Large intestine (tissue), 3 donors: ENCODE measurements at regions not wholly inside any gene's neighbourhood (a gene's known extent, or its start where the extent isn't known, plus 50 kb on each side); places are given as distances from the start of the nearest gene placed in this dataset.

Experiments
- DNase-seq, 2 donors: peaks; one replicate each; pipeline versions ENCODE4 v3.0.0 to v3.0.0-alpha.2; 2013
- H3K27ac ChIP-seq: one replicate; pipeline ENCODE4 v1.5.1; 2013; ENCODE audit warnings: low read length
- H3K27me3 ChIP-seq: 2 replicates; pipeline ENCODE4 v1.6.1; 2013; ENCODE audit warnings: low read length; ENCODE audit not compliant: control insufficient read depth, insufficient read depth
- H3K36me3 ChIP-seq: 2 replicates; pipeline ENCODE4 v1.6.1; 2013; ENCODE audit warnings: low read length; ENCODE audit not compliant: control insufficient read depth, insufficient read depth
- H3K4me1 ChIP-seq: one replicate; pipeline ENCODE4 v1.6.1; 2013; ENCODE audit warnings: low read length; ENCODE audit not compliant: control insufficient read depth, insufficient read depth
- H3K4me3 ChIP-seq: one replicate; pipeline ENCODE4 v1.5.1; 2013; ENCODE audit warnings: low read length
- H3K9me3 ChIP-seq: one replicate; pipeline ENCODE4 v1.6.1; 2013; ENCODE audit warnings: mild to moderate bottlenecking, low read depth, low read length, moderate library complexity; ENCODE audit not compliant: control insufficient read depth
- WGBS: methylation state at CpG from one replicate; pipeline ENCODE4 v1.1.5; 2013; ENCODE audit warnings: low lambda C conversion rate; ENCODE audit not compliant: insufficient coverage; 5-methylcytosine and 5-hydroxymethylcytosine counted together

- H3K27ac ChIP-seq: no peak overlapping the region
- no peak overlapping the region for H3K4me3 ChIP-seq
- no peaks in the 10 kb centered on the region for H3K9me3 ChIP-seq
- no peaks in the 10 kb centered on the region for H3K4me1 ChIP-seq
- WGBS: 18% methylated on average over 3 of the region's 6 CpGs
- no peaks in the 10 kb centered on the region for H3K36me3 ChIP-seq
- no peaks in the 10 kb centered on the region for H3K27me3 ChIP-seq
- DNase-seq: peak in 1 of 2 donors; percentile 8
Observed at GRCh38 chr7:136033413-136034031, 56.4 kb upstream of the MTPN start.

GRCh38 chr7:136030867-136031318 lies 53.7 kb upstream of the MTPN start:
- Histone ChIP-seq H3K27me3 (no peaks in the 10 kb centered on the region), H3K9me3 (no peaks in the 10 kb centered on the region), H3K4me1 (no peaks in the 10 kb centered on the region), H3K36me3 (no peaks in the 10 kb centered on the region), H3K27ac (no peak overlapping the region), H3K4me3 (no peak overlapping the region)
- 57% methylated on average over 1 of the region's 4 CpGs for WGBS
- no peak for DNase-seq

GRCh38 chr7:136030330-136030729 lies 53.2 kb upstream of the MTPN start:
- no peak overlapping the region for H3K27ac ChIP-seq
- no peak overlapping the region for H3K4me3 ChIP-seq

GRCh38 chr7:136027160-136027559 lies 50.0 kb upstream of the MTPN start:
- Histone ChIP-seq H3K4me1 (no peaks in the 10 kb centered on the region), H3K27ac (no peak overlapping the region), H3K27me3 (no peaks in the 10 kb centered on the region), H3K36me3 (no peaks in the 10 kb centered on the region), H3K9me3 (no peaks in the 10 kb centered on the region), H3K4me3 (no peak overlapping the region)
- WGBS: 83% methylated on average over 1 of the region's 2 CpGs
- DNase-seq: no peak

More at GRCh38 chr7:136030330-136030729, 53.2 kb upstream of the MTPN start:
- Histone ChIP-seq H3K9me3 (no peaks in the 10 kb centered on the region), H3K36me3 (no peaks in the 10 kb centered on the region), H3K27me3 (no peaks in the 10 kb centered on the region), H3K4me1 (no peaks in the 10 kb centered on the region)
- no peak for DNase-seq
- 100% methylated on average over 1 of the region's 2 CpGs for whole genome bisulfite sequencing
